Mucosa of stomach (tissue), 1 donor: ENCODE measurements at regions not wholly inside any gene's neighbourhood (a gene's known extent, or its start where the extent isn't known, plus 50 kb on each side); places are given as distances from the start of the nearest gene placed in this dataset.

Experiments used
- H3K27me3 ChIP-seq: one replicate; pipeline ENCODE4 v1.7.0; 2013; ENCODE audit warnings: mild to moderate bottlenecking, low read length; ENCODE audit not compliant: control insufficient read depth, insufficient read depth
- H3K36me3 ChIP-seq: one replicate; pipeline ENCODE4 v1.7.0; 2013; ENCODE audit warnings: low read length; ENCODE audit not compliant: control insufficient read depth, insufficient read depth
- H3K4me1 ChIP-seq: one replicate; pipeline ENCODE4 v1.7.0; 2013; ENCODE audit warnings: mild to moderate bottlenecking, low read length; ENCODE audit not compliant: control insufficient read depth, insufficient read depth
- H3K4me3 ChIP-seq: one replicate; pipeline ENCODE4 v1.7.0; 2013; ENCODE audit warnings: low read length
- H3K9ac ChIP-seq: one replicate; pipeline ENCODE4 v1.7.0; 2013; ENCODE audit warnings: mild to moderate bottlenecking, low read length, moderate library complexity
- H3K9me3 ChIP-seq: one replicate; pipeline ENCODE4 v1.7.0; 2013; ENCODE audit warnings: mild to moderate bottlenecking, low read length, moderate library complexity; ENCODE audit not compliant: control insufficient read depth
- donor health status: Pancreatic carcinoma.

- no peak overlapping the region for H3K4me3 ChIP-seq
- H3K9me3 ChIP-seq: no peaks in the 10 kb centered on the region
- no peaks in the 10 kb centered on the region for H3K36me3 ChIP-seq
- H3K27me3 ChIP-seq: no peaks in the 10 kb centered on the region
- H3K4me1 ChIP-seq: peaks cover 16% of the 10 kb centered on the region
- H3K9ac ChIP-seq: no peak overlapping the region
Measured at GRCh38 chr4:38189445-38189844, 229.2 kb downstream of the PTTG2 start.

- H3K9me3 ChIP-seq: no peaks in the 10 kb centered on the region
- no peak overlapping the region for H3K9ac ChIP-seq
- H3K4me3 ChIP-seq: no peak overlapping the region
- H3K27me3 ChIP-seq: no peaks in the 10 kb centered on the region
- no peaks in the 10 kb centered on the region for H3K36me3 ChIP-seq
- H3K4me1 ChIP-seq: peaks cover 16% of the 10 kb centered on the region
Measured at GRCh38 chr4:38190717-38191178, 230.6 kb downstream of the PTTG2 start.

DNA sequence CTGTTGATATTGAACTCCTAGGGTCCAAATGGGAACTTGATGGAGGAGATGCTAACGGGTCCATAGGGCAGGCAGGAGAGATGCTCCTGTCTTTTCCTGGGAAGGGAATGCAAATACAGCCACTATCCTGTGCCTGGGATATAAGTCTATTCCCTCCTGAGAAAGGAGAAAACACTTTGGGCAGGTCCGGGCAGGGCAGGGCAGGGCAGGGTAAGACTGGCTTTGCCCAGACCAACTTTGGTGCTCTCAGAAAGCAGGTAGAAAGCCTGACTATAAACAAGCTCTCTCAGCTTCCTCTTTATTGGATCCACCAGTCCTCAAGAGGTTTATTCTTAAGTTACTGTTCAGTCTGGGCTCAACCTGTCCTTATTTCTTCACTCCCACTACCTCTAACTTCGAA is 232.3 kb downstream of the PTTG2 start:
- Histone ChIP-seq H3K4me1 (peaks cover 16% of the 10 kb centered on the region), H3K9me3 (no peaks in the 10 kb centered on the region), H3K9ac (no peak overlapping the region), H3K36me3 (no peaks in the 10 kb centered on the region), H3K27me3 (no peaks in the 10 kb centered on the region), H3K4me3 (no peak overlapping the region)

GRCh38 chr4:38193236-38193863 is 233.2 kb downstream of the PTTG2 start:
- Histone ChIP-seq H3K4me1 (peaks cover 13% of the 10 kb centered on the region), H3K9me3 (no peaks in the 10 kb centered on the region), H3K27me3 (no peaks in the 10 kb centered on the region), H3K9ac (no peak overlapping the region), H3K4me3 (no peak overlapping the region), H3K36me3 (no peaks in the 10 kb centered on the region)

- Histone ChIP-seq H3K9ac (no peak overlapping the region), H3K36me3 (no peaks in the 10 kb centered on the region), H3K27me3 (no peaks in the 10 kb centered on the region), H3K9me3 (no peaks in the 10 kb centered on the region), H3K4me3 (no peak overlapping the region), H3K4me1 (peaks cover 5% of the 10 kb centered on the region)
Measured at GRCh38 chr4:38194047-38194602, 233.9 kb downstream of the PTTG2 start.

GRCh38 chr4:38195486-38195885 is 235.3 kb downstream of the PTTG2 start:
- H3K9me3 ChIP-seq: no peaks in the 10 kb centered on the region
- no peaks in the 10 kb centered on the region for H3K36me3 ChIP-seq
- no peak overlapping the region for H3K9ac ChIP-seq
- H3K4me3 ChIP-seq: no peak overlapping the region
- H3K27me3 ChIP-seq: no peaks in the 10 kb centered on the region
- H3K4me1 ChIP-seq: no peaks in the 10 kb centered on the region

DNA sequence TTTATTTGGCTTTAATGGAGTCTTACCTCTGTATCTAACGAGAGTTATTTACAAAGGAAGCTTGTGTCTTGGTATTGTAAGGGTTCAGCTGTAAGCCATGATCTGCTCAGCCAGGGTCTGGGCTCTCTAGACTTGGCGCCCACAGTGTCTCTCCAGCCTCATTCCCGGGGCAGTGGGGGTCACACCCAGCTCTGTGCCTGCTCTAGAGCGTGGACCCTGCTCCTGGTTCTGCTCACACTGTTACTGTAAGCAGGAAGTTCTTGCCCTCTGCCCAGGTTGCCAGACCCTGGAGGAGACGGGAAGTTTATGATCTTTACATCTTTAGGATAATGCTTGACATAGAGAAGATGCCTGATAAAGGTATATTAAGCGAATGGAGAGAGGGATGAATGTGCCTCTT is 235.7 kb downstream of the PTTG2 start:
- H3K4me3 ChIP-seq: no peak overlapping the region
- H3K9ac ChIP-seq: no peak overlapping the region
- no peaks in the 10 kb centered on the region for H3K9me3 ChIP-seq
- no peaks in the 10 kb centered on the region for H3K36me3 ChIP-seq
- H3K4me1 ChIP-seq: no peaks in the 10 kb centered on the region
- no peaks in the 10 kb centered on the region for H3K27me3 ChIP-seq

GRCh38 chr4:38202242-38202641 is 242.0 kb downstream of the PTTG2 start:
- no peaks in the 10 kb centered on the region for H3K36me3 ChIP-seq
- no peaks in the 10 kb centered on the region for H3K9me3 ChIP-seq
- no peak overlapping the region for H3K4me3 ChIP-seq
- no peaks in the 10 kb centered on the region for H3K27me3 ChIP-seq
- no peak overlapping the region for H3K9ac ChIP-seq
- H3K4me1 ChIP-seq: peaks cover 9% of the 10 kb centered on the region

DNA sequence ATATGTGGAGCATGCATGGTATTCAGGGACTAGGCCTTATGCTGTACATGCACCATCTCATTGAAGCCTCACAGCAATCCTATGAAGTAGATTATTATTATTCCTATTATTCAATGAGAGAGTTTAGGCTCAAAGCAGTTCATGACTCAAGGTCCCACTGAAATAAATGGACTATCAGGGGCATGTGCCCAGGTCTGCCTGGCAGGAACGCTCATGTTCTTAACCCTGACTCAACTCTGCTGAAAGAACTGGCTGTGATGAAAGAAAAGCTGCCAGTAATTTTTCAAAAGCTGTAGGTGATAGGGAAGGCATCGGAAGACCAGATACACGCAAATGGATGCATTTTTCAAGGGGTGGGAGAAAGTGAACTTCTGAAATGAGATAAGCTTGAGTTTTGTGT is 243.4 kb downstream of the PTTG2 start:
- Histone ChIP-seq H3K36me3 (no peaks in the 10 kb centered on the region), H3K9ac (no peak overlapping the region), H3K4me1 (peaks cover 9% of the 10 kb centered on the region), H3K4me3 (no peak overlapping the region), H3K27me3 (no peaks in the 10 kb centered on the region), H3K9me3 (no peaks in the 10 kb centered on the region)

GRCh38 chr4:38204339-38205035 is 244.3 kb downstream of the PTTG2 start:
- Histone ChIP-seq H3K4me1 (peaks cover 9% of the 10 kb centered on the region), H3K9me3 (no peaks in the 10 kb centered on the region), H3K9ac (no peak overlapping the region), H3K4me3 (no peak overlapping the region), H3K27me3 (no peaks in the 10 kb centered on the region), H3K36me3 (no peaks in the 10 kb centered on the region)

GRCh38 chr4:38205261-38205660 is 245.1 kb downstream of the PTTG2 start:
- no peaks in the 10 kb centered on the region for H3K9me3 ChIP-seq
- no peak overlapping the region for H3K9ac ChIP-seq
- no peaks in the 10 kb centered on the region for H3K27me3 ChIP-seq
- H3K4me3 ChIP-seq: no peak overlapping the region
- peaks cover 9% of the 10 kb centered on the region for H3K4me1 ChIP-seq
- no peaks in the 10 kb centered on the region for H3K36me3 ChIP-seq

DNA sequence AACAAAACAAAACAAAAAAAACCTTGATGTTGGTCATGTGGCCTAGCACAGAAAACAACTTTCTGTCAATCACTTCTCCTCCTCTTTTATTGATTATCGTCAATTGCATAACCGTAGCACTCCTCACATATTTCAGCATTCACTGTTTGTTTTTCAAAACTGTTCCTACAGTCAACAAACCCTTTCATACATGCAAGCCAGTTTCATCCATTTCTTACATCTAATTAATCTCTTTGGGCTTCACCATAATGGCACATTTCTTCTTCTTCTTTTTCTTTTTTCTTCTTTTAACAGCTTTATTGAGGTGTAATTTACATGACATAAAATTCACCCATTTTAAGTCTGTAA is 246.9 kb downstream of the PTTG2 start:
- H3K27me3 ChIP-seq: no peaks in the 10 kb centered on the region
- peaks cover 21% of the 10 kb centered on the region for H3K4me1 ChIP-seq
- H3K9me3 ChIP-seq: no peaks in the 10 kb centered on the region
- H3K9ac ChIP-seq: no peak overlapping the region
- H3K4me3 ChIP-seq: no peak overlapping the region
- no peaks in the 10 kb centered on the region for H3K36me3 ChIP-seq
